ENCODE measurements at regions not wholly inside any gene's neighbourhood (a gene's known extent, or its start where the extent isn't known, plus 50 kb on each side); places are given as distances from the start of the nearest gene placed in this dataset.

- Histone ChIP-seq H3K4me1 (ENCODE audit: control insufficient read depth in 2 of 2, insufficient read depth in 2 of 2, low read length in 2 of 2) (no peaks in the 10 kb centered on the region), H3K9ac (ENCODE audit: low read depth in 1 of 2, low read length in 2 of 2) (no peak overlapping the region), H3K9me3 (ENCODE audit: control insufficient read depth in 2 of 2, low read length in 2 of 2) (no peaks in the 10 kb centered on the region), H3K4me3 (ENCODE audit: low read length in 2 of 2) (no peak overlapping the region), H3K27me3 (ENCODE audit: control insufficient read depth in 2 of 2, insufficient read depth in 2 of 2, low read length in 2 of 2) (peaks cover 0 to 7% of the 10 kb centered on the region in 2 donors), H3K27ac (ENCODE audit: low read depth in 2 of 2, low read length in 2 of 2) (no peak overlapping the region), H3K36me3 (ENCODE audit: control insufficient read depth in 2 of 2, insufficient read depth in 2 of 2, low read length in 2 of 2) (no peaks in the 10 kb centered on the region)
Observed at GRCh38 chr1:37305108-37305507, 169.3 kb upstream of the ZC3H12A start.

DNA sequence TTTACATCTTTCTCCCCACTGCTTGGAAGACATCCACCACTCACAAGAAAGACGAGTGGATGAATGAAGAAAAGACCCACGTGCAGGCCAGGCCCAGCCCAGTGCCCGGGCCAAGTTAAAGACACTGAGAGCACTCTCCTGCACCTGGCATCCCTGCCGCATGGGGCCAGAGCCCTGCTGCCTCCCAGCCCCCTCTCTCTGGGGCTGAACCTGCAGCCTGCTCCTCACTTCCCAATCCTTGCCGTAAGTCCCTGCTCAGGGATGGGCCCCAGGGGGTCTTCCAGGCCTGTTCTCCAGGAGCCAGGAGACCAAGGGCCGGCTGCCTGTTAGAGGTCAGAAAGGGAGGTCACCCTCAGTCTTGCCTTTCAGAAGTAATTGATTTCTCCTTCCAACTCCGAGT lies 168.5 kb upstream of the ZC3H12A start:
- Histone ChIP-seq H3K4me1 (ENCODE audit: control insufficient read depth in 2 of 2, insufficient read depth in 2 of 2, low read length in 2 of 2) (no peaks in the 10 kb centered on the region), H3K4me3 (ENCODE audit: low read length in 2 of 2) (no peak overlapping the region), H3K27ac (ENCODE audit: low read depth in 2 of 2, low read length in 2 of 2) (no peak overlapping the region), H3K9me3 (ENCODE audit: control insufficient read depth in 2 of 2, low read length in 2 of 2) (no peaks in the 10 kb centered on the region), H3K9ac (ENCODE audit: low read depth in 1 of 2, low read length in 2 of 2) (no peak overlapping the region), H3K27me3 (ENCODE audit: control insufficient read depth in 2 of 2, insufficient read depth in 2 of 2, low read length in 2 of 2) (peaks cover 0 to 3% of the 10 kb centered on the region in 2 donors), H3K36me3 (ENCODE audit: control insufficient read depth in 2 of 2, insufficient read depth in 2 of 2, low read length in 2 of 2) (no peaks in the 10 kb centered on the region)

DNA sequence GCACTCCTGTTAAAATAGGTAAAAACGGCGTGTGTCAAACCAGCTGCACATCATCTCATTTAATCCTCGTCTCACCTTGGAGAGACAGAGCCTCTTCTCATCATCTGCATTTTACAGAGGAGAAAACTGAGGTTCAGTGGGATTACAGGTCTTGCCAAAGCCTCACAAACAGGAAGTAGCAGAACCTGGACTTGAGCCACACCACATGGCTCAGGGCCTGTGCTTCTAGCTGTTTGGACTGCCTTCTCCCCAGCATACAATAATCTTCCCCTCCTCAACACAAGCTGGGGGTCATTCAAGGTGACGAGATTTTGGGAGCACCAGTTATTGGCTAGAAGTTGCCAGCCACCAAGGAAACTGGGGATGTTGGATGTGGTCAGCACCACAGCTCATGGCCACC lies 167.9 kb upstream of the ZC3H12A start:
- no peaks in the 10 kb centered on the region for H3K4me1 ChIP-seq (ENCODE audit: control insufficient read depth in 2 of 2, insufficient read depth in 2 of 2, low read length in 2 of 2)
- no peaks in the 10 kb centered on the region for H3K36me3 ChIP-seq (ENCODE audit: control insufficient read depth in 2 of 2, insufficient read depth in 2 of 2, low read length in 2 of 2)
- peaks cover 0 to 3% of the 10 kb centered on the region in 2 donors for H3K27me3 ChIP-seq (ENCODE audit: control insufficient read depth in 2 of 2, insufficient read depth in 2 of 2, low read length in 2 of 2)
- no peak overlapping the region for H3K9ac ChIP-seq (ENCODE audit: low read depth in 1 of 2, low read length in 2 of 2)
- no peak overlapping the region for H3K4me3 ChIP-seq (ENCODE audit: low read length in 2 of 2)
- H3K9me3 ChIP-seq (ENCODE audit: control insufficient read depth in 2 of 2, low read length in 2 of 2), result no peaks in the 10 kb centered on the region
- H3K27ac ChIP-seq (ENCODE audit: low read depth in 2 of 2, low read length in 2 of 2), result no peak overlapping the region

- Histone ChIP-seq H3K27me3 (ENCODE audit: control insufficient read depth in 2 of 2, insufficient read depth in 2 of 2, low read length in 2 of 2) (peaks cover 0 to 3% of the 10 kb centered on the region in 2 donors), H3K4me3 (ENCODE audit: low read length in 2 of 2) (no peak overlapping the region), H3K27ac (ENCODE audit: low read depth in 2 of 2, low read length in 2 of 2) (no peak overlapping the region), H3K4me1 (ENCODE audit: control insufficient read depth in 2 of 2, insufficient read depth in 2 of 2, low read length in 2 of 2) (no peaks in the 10 kb centered on the region), H3K9me3 (ENCODE audit: control insufficient read depth in 2 of 2, low read length in 2 of 2) (no peaks in the 10 kb centered on the region), H3K9ac (ENCODE audit: low read depth in 1 of 2, low read length in 2 of 2) (no peak overlapping the region), H3K36me3 (ENCODE audit: control insufficient read depth in 2 of 2, insufficient read depth in 2 of 2, low read length in 2 of 2) (no peaks in the 10 kb centered on the region)
Observed at GRCh38 chr1:37306871-37307270, 167.5 kb upstream of the ZC3H12A start.

DNA sequence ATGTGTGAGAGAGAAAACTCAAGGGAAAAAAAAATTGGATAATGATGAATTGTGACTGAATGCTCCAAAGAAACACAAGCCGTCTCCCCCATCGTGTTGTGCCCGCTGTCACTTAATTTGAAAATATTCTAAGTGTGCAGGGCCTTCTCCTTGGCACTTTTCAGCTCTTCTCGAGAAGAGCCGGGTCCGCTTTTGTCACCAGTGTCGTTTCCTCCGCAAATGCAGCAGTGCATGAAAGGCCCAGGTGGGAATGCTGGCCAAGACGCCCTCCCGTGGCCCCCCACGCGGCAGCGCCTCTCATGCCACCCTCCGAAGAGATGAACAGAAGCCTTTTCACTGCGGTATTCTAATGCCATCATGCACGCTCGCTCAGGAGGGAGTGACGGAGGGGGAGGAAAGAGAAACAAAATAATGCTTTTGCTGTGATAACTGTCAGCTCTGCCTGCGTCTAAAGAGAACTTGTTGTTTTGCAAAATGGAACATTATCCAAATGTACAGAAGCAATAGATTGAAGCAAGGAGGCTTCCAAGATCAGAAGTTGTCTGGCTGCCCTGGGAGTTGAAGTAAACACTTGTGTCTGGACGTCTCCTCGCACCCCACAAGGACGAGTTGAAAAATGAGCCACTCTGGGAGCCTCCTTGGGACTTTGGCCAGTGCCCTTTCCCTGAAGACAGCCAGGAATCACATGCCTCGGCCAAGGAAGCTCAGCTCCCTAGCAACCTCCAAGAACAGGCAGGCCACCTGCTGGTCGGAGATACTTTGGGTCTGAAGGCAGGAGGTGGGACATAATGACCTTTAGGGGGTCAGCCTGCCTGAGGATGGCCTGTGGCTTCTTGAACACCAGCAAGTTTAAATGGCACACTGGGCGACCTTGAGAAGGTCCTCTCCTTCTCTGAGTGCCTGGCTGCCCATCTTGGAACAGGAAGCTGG lies 166.1 kb upstream of the ZC3H12A start:
- Histone ChIP-seq H3K9me3 (ENCODE audit: control insufficient read depth in 2 of 2, low read length in 2 of 2) (no peaks in the 10 kb centered on the region), H3K36me3 (ENCODE audit: control insufficient read depth in 2 of 2, insufficient read depth in 2 of 2, low read length in 2 of 2) (no peaks in the 10 kb centered on the region), H3K4me3 (ENCODE audit: low read length in 2 of 2) (no peak overlapping the region), H3K27ac (ENCODE audit: low read depth in 2 of 2, low read length in 2 of 2) (no peak overlapping the region), H3K27me3 (ENCODE audit: control insufficient read depth in 2 of 2, insufficient read depth in 2 of 2, low read length in 2 of 2) (peaks cover 0 to 3% of the 10 kb centered on the region in 2 donors), H3K4me1 (ENCODE audit: control insufficient read depth in 2 of 2, insufficient read depth in 2 of 2, low read length in 2 of 2) (no peaks in the 10 kb centered on the region), H3K9ac (ENCODE audit: low read depth in 1 of 2, low read length in 2 of 2) (no peak overlapping the region)

DNA sequence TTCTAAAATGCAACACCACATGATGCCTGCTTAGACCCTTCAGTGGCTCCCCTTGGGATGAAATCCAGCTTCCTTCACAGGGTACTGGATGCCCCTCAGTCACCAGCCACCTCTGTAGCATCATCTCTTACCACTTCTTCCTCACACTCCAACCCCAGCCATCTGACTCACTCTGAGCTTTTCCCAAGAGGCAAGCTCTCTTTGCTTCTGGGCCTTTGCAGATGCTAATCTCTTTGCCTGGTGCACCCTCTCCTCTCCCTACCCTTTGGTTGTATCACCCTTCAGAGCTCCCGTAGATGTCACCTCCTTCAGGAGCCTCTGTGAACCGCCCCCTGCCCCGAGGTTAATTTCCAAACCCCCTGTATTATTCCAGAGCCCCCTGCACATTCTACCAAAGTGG lies 164.8 kb upstream of the ZC3H12A start:
- no peak overlapping the region for H3K4me3 ChIP-seq (ENCODE audit: low read length in 2 of 2)
- H3K9me3 ChIP-seq (ENCODE audit: control insufficient read depth in 2 of 2, low read length in 2 of 2), result no peaks in the 10 kb centered on the region
- peaks cover 3% of the 10 kb centered on the region in 2 donors for H3K27me3 ChIP-seq (ENCODE audit: control insufficient read depth in 2 of 2, insufficient read depth in 2 of 2, low read length in 2 of 2)
- H3K36me3 ChIP-seq (ENCODE audit: control insufficient read depth in 2 of 2, insufficient read depth in 2 of 2, low read length in 2 of 2), result no peaks in the 10 kb centered on the region
- H3K9ac ChIP-seq (ENCODE audit: low read depth in 1 of 2, low read length in 2 of 2), result no peak overlapping the region
- no peaks in the 10 kb centered on the region for H3K4me1 ChIP-seq (ENCODE audit: control insufficient read depth in 2 of 2, insufficient read depth in 2 of 2, low read length in 2 of 2)
- H3K27ac ChIP-seq (ENCODE audit: low read depth in 2 of 2, low read length in 2 of 2), result no peak overlapping the region

GRCh38 chr1:37310064-37310463 lies 164.3 kb upstream of the ZC3H12A start:
- Histone ChIP-seq H3K4me1 (ENCODE audit: control insufficient read depth in 2 of 2, insufficient read depth in 2 of 2, low read length in 2 of 2) (no peaks in the 10 kb centered on the region), H3K4me3 (ENCODE audit: low read length in 2 of 2) (no peak overlapping the region), H3K27me3 (ENCODE audit: control insufficient read depth in 2 of 2, insufficient read depth in 2 of 2, low read length in 2 of 2) (peaks cover 3% of the 10 kb centered on the region in 2 donors), H3K9ac (ENCODE audit: low read depth in 1 of 2, low read length in 2 of 2) (no peak overlapping the region), H3K27ac (ENCODE audit: low read depth in 2 of 2, low read length in 2 of 2) (no peak overlapping the region), H3K9me3 (ENCODE audit: control insufficient read depth in 2 of 2, low read length in 2 of 2) (no peaks in the 10 kb centered on the region), H3K36me3 (ENCODE audit: control insufficient read depth in 2 of 2, insufficient read depth in 2 of 2, low read length in 2 of 2) (no peaks in the 10 kb centered on the region)

DNA sequence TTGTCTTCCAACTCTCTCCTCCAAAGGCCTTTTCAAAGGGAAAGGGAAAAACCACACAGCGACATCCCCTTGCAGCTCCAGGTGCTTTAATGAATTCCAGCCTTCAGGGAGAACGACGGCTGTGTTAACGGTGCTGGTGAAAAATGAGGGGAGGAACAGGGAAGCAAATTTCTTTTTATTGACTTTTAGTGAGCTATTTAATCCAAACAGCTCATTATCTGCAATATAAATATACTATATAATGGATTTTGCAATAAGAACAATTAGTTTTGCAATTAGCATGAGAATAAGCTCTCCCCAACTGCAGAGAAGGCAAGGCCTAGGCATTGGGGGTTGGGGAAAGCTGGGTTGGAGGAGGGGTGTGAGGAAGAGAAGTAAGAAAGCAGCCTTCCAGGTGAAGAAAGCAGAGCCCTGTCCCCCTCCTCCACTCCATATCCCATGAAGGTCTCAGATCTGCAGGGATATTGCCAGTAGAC lies 159.0 kb upstream of the ZC3H12A start:
- H3K9ac ChIP-seq (ENCODE audit: low read depth in 1 of 2, low read length in 2 of 2), result no peak overlapping the region
- no peak overlapping the region for H3K4me3 ChIP-seq (ENCODE audit: low read length in 2 of 2)
- peaks cover 25 to 28% of the 10 kb centered on the region in 2 donors for H3K27me3 ChIP-seq (ENCODE audit: control insufficient read depth in 2 of 2, insufficient read depth in 2 of 2, low read length in 2 of 2)
- H3K27ac ChIP-seq (ENCODE audit: low read depth in 2 of 2, low read length in 2 of 2), result no peak overlapping the region
- H3K9me3 ChIP-seq (ENCODE audit: control insufficient read depth in 2 of 2, low read length in 2 of 2), result no peaks in the 10 kb centered on the region
- no peaks in the 10 kb centered on the region for H3K4me1 ChIP-seq (ENCODE audit: control insufficient read depth in 2 of 2, insufficient read depth in 2 of 2, low read length in 2 of 2)
- no peaks in the 10 kb centered on the region for H3K36me3 ChIP-seq (ENCODE audit: control insufficient read depth in 2 of 2, insufficient read depth in 2 of 2, low read length in 2 of 2)

- Histone ChIP-seq H3K9me3 (ENCODE audit: control insufficient read depth in 2 of 2, low read length in 2 of 2) (no peaks in the 10 kb centered on the region), H3K4me3 (ENCODE audit: low read length in 2 of 2) (no peak overlapping the region), H3K27ac (ENCODE audit: low read depth in 2 of 2, low read length in 2 of 2) (no peak overlapping the region), H3K36me3 (ENCODE audit: control insufficient read depth in 2 of 2, insufficient read depth in 2 of 2, low read length in 2 of 2) (no peaks in the 10 kb centered on the region), H3K9ac (ENCODE audit: low read depth in 1 of 2, low read length in 2 of 2) (no peak overlapping the region), H3K4me1 (ENCODE audit: control insufficient read depth in 2 of 2, insufficient read depth in 2 of 2, low read length in 2 of 2) (no peaks in the 10 kb centered on the region), H3K27me3 (ENCODE audit: control insufficient read depth in 2 of 2, insufficient read depth in 2 of 2, low read length in 2 of 2) (peaks cover 25 to 28% of the 10 kb centered on the region in 2 donors)
Observed at GRCh38 chr1:37317870-37318467, 156.4 kb upstream of the ZC3H12A start.

DNA sequence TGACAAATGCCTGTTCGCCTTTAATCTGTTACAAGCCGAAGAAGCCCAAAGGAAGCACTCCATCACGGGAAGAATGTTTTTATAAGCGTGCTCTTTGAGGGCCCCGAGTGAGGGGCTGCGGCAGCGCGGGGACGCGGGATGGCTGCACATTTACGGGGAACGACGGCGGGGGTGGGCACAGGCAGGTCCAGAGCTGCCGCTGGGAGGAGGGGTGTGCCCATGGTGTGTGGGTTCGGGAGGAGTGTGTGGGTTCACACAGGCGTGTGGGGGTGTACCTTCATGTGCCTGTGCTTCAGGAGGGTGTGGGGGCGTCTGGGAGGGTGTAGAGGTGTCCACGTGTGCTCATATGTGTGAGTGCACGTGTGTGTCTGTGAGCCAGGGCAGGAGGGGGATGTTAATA lies 155.9 kb upstream of the ZC3H12A start:
- Histone ChIP-seq H3K9me3 (ENCODE audit: control insufficient read depth in 2 of 2, low read length in 2 of 2) (no peaks in the 10 kb centered on the region), H3K4me3 (ENCODE audit: low read length in 2 of 2) (no peak overlapping the region), H3K36me3 (ENCODE audit: control insufficient read depth in 2 of 2, insufficient read depth in 2 of 2, low read length in 2 of 2) (no peaks in the 10 kb centered on the region), H3K27ac (ENCODE audit: low read depth in 2 of 2, low read length in 2 of 2) (no peak overlapping the region), H3K4me1 (ENCODE audit: control insufficient read depth in 2 of 2, insufficient read depth in 2 of 2, low read length in 2 of 2) (no peaks in the 10 kb centered on the region), H3K27me3 (ENCODE audit: control insufficient read depth in 2 of 2, insufficient read depth in 2 of 2, low read length in 2 of 2) (peaks cover 25 to 28% of the 10 kb centered on the region in 2 donors), H3K9ac (ENCODE audit: low read depth in 1 of 2, low read length in 2 of 2) (no peak overlapping the region)

Data from mucosa of rectum (tissue), 2 donors.